ENCODE measurements at regions not wholly inside any gene's neighbourhood (a gene's known extent, or its start where the extent isn't known, plus 50 kb on each side); places are given as distances from the start of the nearest gene placed in this dataset.

DNA sequence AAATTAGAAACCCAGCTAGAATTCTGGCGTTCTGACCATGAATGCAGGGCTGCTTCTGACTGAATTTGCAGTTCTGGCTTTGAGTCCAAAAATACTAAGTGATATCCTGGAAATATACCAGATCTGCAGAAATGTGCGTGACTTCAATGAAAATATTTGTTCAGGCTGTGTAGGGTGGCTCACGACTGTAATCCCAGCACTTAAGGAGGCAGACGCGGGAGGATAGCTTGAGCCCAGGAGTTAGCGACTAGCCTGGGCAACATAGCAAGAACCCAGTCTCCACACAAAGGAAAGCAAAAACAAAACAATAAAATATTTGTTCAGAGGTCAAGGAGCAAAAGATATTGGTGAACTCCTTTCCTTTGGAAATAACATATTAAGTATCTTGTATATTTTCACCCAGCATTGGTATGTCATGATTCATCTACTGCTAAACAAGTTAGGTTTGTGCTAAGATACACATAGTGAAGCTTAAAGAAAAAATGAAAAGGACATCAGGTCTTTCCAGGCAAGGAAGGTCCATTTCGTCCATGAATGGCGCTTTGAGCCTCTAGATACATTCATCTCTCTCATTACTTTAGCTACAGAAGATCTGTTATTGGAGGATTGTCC is 239.2 kb downstream of the CMPK2 start:
- H3K36me3 Mint-ChIP-seq (ENCODE audit: low read depth, unreplicated experiment): no peaks in the 10 kb centered on the region
- DNase-seq (ENCODE audit: low read depth) (no peak), FAIRE-seq (no peak)
- no peaks in the 10 kb centered on the region for H4K20me1 ChIP-seq (ENCODE audit: insufficient read depth, low read length)
- TF ChIP-seq EZH2 (IDR thresholded peaks at IDR 0.05; ENCODE audit: insufficient read depth, low read length): no peak
- TF ChIP-seq, protein P1, sequence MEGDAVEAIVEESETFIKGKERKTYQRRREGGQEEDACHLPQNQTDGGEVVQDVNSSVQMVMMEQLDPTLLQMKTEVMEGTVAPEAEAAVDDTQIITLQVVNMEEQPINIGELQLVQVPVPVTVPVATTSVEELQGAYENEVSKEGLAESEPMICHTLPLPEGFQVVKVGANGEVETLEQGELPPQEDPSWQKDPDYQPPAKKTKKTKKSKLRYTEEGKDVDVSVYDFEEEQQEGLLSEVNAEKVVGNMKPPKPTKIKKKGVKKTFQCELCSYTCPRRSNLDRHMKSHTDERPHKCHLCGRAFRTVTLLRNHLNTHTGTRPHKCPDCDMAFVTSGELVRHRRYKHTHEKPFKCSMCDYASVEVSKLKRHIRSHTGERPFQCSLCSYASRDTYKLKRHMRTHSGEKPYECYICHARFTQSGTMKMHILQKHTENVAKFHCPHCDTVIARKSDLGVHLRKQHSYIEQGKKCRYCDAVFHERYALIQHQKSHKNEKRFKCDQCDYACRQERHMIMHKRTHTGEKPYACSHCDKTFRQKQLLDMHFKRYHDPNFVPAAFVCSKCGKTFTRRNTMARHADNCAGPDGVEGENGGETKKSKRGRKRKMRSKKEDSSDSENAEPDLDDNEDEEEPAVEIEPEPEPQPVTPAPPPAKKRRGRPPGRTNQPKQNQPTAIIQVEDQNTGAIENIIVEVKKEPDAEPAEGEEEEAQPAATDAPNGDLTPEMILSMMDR (IDR thresholded peaks at IDR 0.05; ENCODE audit: insufficient read depth, low read depth, low read length): no peak
- H3K9me3 ChIP-seq (ENCODE audit: insufficient read depth, low read depth, low read length): no peaks in the 10 kb centered on the region
- no peak overlapping the region for H3K4me3 Mint-ChIP-seq (ENCODE audit: unreplicated experiment)
- H3K4me1 ChIP-seq (ENCODE audit: insufficient read depth, low read length): no peaks in the 10 kb centered on the region
- peaks cover 3% of the 10 kb centered on the region for H3K9me3 Mint-ChIP-seq (ENCODE audit: unreplicated experiment)
- no peak overlapping the region for H3K4me2 ChIP-seq (ENCODE audit: low read length)
- no peak overlapping the region for H3K4me3 ChIP-seq (ENCODE audit: insufficient read depth, low read depth, low read length)
- no peak overlapping the region for H3K27ac ChIP-seq (ENCODE audit: low read depth, low read length)
- H3K27me3 ChIP-seq (ENCODE audit: insufficient read depth, low read length): no peaks in the 10 kb centered on the region
- H3K9ac ChIP-seq (ENCODE audit: low read length): no peak overlapping the region
- H3K27me3 Mint-ChIP-seq (ENCODE audit: low read depth, unreplicated experiment): no peaks in the 10 kb centered on the region
- no peak overlapping the region for H3K27ac Mint-ChIP-seq (ENCODE audit: unreplicated experiment)
- no peaks in the 10 kb centered on the region for H3K79me2 ChIP-seq (ENCODE audit: insufficient read depth, low read length)
- H2AFZ ChIP-seq (ENCODE audit: low read depth, low read length): no peak overlapping the region
- H3K36me3 ChIP-seq (ENCODE audit: insufficient read depth, low read length): no peaks in the 10 kb centered on the region
- no peaks in the 10 kb centered on the region for H3K4me1 Mint-ChIP-seq (ENCODE audit: low read depth, unreplicated experiment)

DNA sequence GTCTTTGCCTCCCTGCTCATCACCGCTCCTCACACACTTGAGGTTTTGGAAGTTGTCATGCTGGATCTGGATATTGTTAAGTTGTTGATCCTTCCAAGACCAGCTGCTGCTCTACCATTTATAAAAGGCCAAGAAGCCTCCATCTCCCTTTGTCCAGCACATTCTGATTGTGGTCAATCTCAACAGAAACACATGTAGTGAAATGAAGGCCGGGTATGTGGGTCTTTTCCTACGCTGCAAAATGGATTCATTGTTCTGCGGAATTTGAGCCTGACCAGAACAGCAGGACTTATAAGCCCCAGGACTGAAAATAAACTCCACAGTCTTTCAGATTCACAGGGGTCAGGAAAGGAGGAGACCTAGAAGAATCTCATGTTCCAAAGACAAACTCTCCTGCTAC is 238.4 kb downstream of the CMPK2 start:
- Mint-ChIP-seq H3K9me3 (ENCODE audit: unreplicated experiment) (peaks cover 3% of the 10 kb centered on the region), H3K27me3 (ENCODE audit: low read depth, unreplicated experiment) (no peaks in the 10 kb centered on the region), H3K36me3 (ENCODE audit: low read depth, unreplicated experiment) (no peaks in the 10 kb centered on the region), H3K4me1 (ENCODE audit: low read depth, unreplicated experiment) (no peaks in the 10 kb centered on the region), H3K4me3 (ENCODE audit: unreplicated experiment) (no peak overlapping the region), H3K27ac (ENCODE audit: unreplicated experiment) (no peak overlapping the region)
- no peak for FAIRE-seq
- Histone ChIP-seq H3K27ac (ENCODE audit: low read depth, low read length) (no peak overlapping the region), H3K27me3 (ENCODE audit: insufficient read depth, low read length) (no peaks in the 10 kb centered on the region), H4K20me1 (ENCODE audit: insufficient read depth, low read length) (no peaks in the 10 kb centered on the region), H3K4me2 (ENCODE audit: low read length) (no peak overlapping the region), H3K4me3 (ENCODE audit: insufficient read depth, low read depth, low read length) (no peak overlapping the region), H3K36me3 (ENCODE audit: insufficient read depth, low read length) (no peaks in the 10 kb centered on the region), H3K9ac (ENCODE audit: low read length) (no peak overlapping the region), H3K9me3 (ENCODE audit: insufficient read depth, low read depth, low read length) (no peaks in the 10 kb centered on the region), H3K79me2 (ENCODE audit: insufficient read depth, low read length) (no peaks in the 10 kb centered on the region), H3K4me1 (ENCODE audit: insufficient read depth, low read length) (no peaks in the 10 kb centered on the region), H2AFZ (ENCODE audit: low read depth, low read length) (no peak overlapping the region)
- no peak for DNase-seq (ENCODE audit: low read depth)
- TF ChIP-seq, protein P1 (IDR thresholded peaks at IDR 0.05; ENCODE audit: insufficient read depth, low read depth, low read length): no peak
- no peak for TF ChIP-seq EZH2 (IDR thresholded peaks at IDR 0.05; ENCODE audit: insufficient read depth, low read length)

DNA sequence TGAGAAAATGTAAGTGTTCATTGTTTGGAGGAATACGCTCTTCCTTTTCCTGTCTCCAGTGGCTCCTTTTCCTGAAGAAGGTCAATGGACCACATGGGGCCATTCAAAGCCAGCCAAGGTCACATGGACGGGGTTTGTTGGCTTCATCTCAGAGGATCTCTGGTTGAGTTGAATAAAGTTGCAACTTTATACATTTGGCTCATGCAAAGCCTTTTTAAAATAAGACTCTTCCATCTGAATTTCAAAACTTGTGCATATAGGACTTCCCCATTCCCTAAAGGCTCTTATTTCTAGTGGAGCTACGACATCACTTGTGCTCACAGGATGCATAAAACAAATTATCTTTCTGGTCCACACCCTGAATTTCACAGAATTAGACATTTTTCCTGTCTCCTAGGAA is 235.5 kb downstream of the CMPK2 start:
- no peak overlapping the region for H3K27ac Mint-ChIP-seq (ENCODE audit: unreplicated experiment)
- H3K36me3 Mint-ChIP-seq (ENCODE audit: low read depth, unreplicated experiment): no peaks in the 10 kb centered on the region
- H2AFZ ChIP-seq (ENCODE audit: low read depth, low read length): no peak overlapping the region
- no peak overlapping the region for H3K4me3 ChIP-seq (ENCODE audit: insufficient read depth, low read depth, low read length)
- H3K27ac ChIP-seq (ENCODE audit: low read depth, low read length): no peak overlapping the region
- no peaks in the 10 kb centered on the region for H3K4me1 Mint-ChIP-seq (ENCODE audit: low read depth, unreplicated experiment)
- H3K4me1 ChIP-seq (ENCODE audit: insufficient read depth, low read length): no peaks in the 10 kb centered on the region
- FAIRE-seq: no peak
- H3K9me3 Mint-ChIP-seq (ENCODE audit: unreplicated experiment): peaks cover 3% of the 10 kb centered on the region
- H3K9me3 ChIP-seq (ENCODE audit: insufficient read depth, low read depth, low read length): no peaks in the 10 kb centered on the region
- H3K27me3 ChIP-seq (ENCODE audit: insufficient read depth, low read length): no peaks in the 10 kb centered on the region
- DNase-seq (ENCODE audit: low read depth): no peak
- no peak overlapping the region for H3K9ac ChIP-seq (ENCODE audit: low read length)
- TF ChIP-seq EZH2 (IDR thresholded peaks at IDR 0.05; ENCODE audit: insufficient read depth, low read length): no peak
- TF ChIP-seq, protein P1 (IDR thresholded peaks at IDR 0.05; ENCODE audit: insufficient read depth, low read depth, low read length): no peak
- H3K4me2 ChIP-seq (ENCODE audit: low read length): no peak overlapping the region
- no peaks in the 10 kb centered on the region for H3K79me2 ChIP-seq (ENCODE audit: insufficient read depth, low read length)
- no peak overlapping the region for H3K4me3 Mint-ChIP-seq (ENCODE audit: unreplicated experiment)
- no peaks in the 10 kb centered on the region for H3K27me3 Mint-ChIP-seq (ENCODE audit: low read depth, unreplicated experiment)
- H3K36me3 ChIP-seq (ENCODE audit: insufficient read depth, low read length): no peaks in the 10 kb centered on the region
- H4K20me1 ChIP-seq (ENCODE audit: insufficient read depth, low read length): no peaks in the 10 kb centered on the region
